NCI-H82 treated with DMSO at 0.1 percent for 48 hours (cell line): ENCODE measurements at regions not wholly inside any gene's neighbourhood (a gene's known extent, or its start where the extent isn't known, plus 50 kb on each side); places are given as distances from the start of the nearest gene placed in this dataset.
"Not testable (repeated sequence)": the region's sequence is repeated elsewhere in the genome, so short reads cannot be mapped to it uniquely, and the experiment has no call there.

Source experiments
- DNase-seq: peaks from one replicate; lab custom pipeline; 2025; ENCODE audit not compliant: unreplicated experiment; lab: John Stamatoyannopoulos, UW

DNA sequence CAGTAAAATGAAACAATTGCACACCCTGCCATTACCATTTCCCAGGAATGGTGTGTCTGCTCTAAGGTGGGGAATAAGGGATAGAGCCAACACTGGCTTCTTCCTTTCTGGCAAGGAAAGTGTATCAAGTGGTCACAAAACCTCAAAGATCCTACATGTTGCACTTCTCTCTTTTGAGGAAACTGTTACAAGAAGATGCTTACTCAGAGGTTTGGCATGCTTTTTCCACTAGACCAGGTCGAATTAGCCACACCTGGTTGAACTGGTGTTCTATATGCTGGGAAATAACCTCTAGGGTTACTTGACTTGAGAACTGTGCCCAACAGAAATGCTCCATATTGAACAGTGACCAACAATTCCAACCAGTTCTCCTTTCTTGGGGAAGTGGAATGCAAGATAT is 102.9 kb downstream of the LRRN1 start:
- no peak for DNase-seq

GRCh38 chr3:3906171-3906570 is 106.9 kb downstream of the LRRN1 start:
- no peak for DNase-seq

DNA sequence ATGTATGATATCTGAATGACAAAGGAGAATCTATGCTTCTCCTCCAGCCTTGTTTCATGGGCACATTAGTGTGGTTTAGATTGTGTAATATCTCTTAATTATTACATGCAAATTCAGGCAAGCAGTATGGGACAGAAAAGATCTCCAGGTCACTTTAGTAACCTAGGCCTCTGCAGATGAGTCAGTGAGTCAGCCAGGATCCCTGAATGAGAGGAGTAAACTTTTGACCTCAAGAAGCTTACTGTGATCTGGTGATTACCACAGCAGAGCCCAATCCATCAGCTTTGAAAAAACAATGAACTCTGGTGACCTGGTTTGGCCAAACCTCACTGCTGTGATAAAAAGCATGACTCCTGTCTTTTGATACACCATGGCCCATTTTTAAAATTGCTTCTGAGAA is 107.8 kb downstream of the LRRN1 start:
- DNase-seq = no peak

DNA sequence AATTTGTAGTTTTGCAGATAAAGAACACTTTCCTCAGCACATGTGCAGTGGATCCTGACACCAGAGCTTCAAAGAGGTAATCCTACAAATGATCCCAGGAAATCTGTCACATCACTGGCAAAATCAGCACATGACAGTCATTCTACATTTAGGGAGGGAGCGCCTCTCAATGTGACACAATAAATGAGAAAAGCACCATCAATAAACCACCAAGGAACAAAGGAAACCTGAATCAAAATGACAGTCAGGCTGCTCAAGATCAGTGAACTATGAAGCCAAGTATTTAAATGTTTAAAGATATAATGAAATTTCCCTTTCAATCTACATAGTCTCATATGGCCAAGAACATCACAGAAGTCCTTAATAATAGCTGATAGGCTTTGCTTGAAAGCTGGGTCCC is 119.5 kb downstream of the LRRN1 start:
- DNase-seq = no peak

DNA sequence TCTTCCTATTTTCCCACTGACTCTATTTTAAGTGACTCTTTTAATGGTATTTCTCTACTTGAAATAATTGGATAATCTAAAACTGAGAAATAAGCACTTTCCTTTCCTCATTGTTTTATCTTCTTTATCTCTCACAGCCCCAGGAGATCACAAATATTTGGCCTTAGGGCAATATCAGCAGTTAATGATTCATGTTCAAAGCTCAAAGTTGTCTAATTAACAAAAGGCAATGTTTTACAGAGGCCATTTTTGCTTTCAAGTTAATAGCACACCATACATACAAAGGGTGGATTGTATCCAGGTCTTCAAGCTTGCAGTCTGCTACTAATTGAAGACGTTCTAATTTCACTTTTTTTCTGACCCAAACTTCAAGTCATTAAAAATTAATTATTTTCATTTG is 120.1 kb downstream of the LRRN1 start:
- no peak for DNase-seq

DNA sequence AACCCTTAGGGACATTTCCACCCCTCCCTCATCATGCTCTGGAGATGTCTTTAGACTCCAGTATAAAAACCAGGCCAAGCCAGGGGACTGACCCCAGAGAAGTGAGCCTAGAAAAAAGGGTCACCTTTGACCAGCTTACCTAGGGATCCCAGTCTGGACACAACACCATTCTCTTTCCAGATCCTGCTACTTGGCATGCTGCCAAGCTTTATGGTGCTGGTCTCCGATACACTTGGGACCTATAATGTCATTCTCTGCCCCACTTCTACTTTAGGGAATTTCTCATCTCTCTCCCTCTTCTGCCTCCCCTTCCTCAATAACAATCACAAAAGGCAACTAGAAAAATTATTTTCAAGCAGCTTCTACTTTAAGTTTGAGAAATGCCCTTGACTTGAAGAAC is 124.4 kb downstream of the LRRN1 start:
- DNase-seq = no peak

DNA sequence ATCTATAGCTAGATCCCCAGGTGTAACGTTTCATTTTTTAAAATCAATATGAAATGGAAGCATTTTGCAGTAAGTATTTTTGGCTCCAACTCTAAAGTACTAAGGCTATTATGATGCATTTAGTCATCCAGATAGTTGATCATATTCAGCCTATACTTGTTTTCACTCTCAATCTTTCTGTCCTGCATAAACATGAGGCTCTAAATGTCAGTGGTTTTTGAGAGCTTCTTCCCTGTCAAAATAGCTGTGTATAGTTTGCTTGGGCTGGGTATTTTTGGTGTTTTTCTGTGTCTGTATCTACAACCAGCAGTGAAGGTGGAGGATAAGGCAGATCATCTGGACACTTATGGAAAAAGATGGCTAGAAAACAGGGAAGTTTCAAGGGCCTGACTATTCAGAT is 128.0 kb downstream of the LRRN1 start:
- DNase-seq = no peak

GRCh38 chr3:3927965-3928364 is 128.7 kb downstream of the LRRN1 start:
- no peak for DNase-seq

GRCh38 chr3:3941380-3941779 is 142.1 kb downstream of the LRRN1 start:
- DNase-seq = not testable (repeated sequence)

DNA sequence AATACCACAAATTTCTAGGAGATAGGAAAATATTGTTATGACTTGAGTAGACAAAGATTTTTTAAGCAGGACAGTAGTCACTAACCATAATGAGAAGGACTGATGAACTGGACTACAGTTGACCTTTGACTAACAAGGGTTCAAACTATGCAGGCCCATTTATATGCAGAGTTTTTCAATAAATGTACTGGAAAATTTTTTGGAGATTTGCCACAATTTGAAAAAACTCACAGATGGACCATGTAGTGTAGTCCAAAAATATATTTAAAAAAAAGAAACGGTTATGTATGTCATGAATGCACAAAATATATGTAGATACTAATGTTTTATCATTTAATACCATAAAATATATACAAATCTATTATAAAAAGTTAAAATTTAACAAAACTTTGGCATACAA is 151.8 kb downstream of the LRRN1 start:
- DNase-seq = no peak

DNA sequence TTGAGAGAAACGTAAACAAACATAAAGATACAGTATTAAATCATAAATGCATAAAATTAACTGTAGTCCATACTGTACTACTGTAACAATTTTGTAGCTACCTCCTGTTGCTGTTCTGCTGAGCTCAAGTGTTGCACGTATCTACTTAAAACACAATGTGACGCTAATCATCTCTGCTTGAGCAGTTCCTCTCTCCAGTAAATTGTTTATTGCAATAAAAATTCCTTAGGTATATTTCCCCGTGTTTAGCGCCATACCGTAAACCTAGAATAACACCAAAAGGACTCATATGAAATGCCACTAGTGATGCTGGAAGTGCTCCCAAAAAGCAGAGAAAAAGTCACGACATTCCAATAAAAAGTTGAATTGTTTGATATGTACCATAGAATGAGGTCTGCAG is 152.3 kb downstream of the LRRN1 start:
- no peak for DNase-seq

DNA sequence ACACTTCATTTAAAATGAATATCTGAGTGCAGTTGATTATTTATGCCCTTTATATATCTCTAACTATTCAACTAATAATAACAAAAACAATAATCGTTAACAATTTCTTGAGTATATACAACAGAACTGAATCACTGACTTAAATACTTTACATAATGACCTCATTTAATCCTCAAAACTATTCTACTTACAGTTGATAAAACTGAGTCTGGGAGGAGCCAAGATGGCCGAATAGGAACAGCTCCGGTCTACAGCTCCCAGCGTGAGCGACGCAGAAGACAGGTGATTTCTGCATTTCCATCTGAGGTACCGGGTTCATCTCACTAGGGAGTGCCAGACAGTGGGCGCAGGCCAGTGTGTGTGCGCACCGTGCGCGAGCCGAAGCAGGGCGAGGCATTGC is 163.6 kb downstream of the LRRN1 start:
- not testable (repeated sequence) for DNase-seq

DNA sequence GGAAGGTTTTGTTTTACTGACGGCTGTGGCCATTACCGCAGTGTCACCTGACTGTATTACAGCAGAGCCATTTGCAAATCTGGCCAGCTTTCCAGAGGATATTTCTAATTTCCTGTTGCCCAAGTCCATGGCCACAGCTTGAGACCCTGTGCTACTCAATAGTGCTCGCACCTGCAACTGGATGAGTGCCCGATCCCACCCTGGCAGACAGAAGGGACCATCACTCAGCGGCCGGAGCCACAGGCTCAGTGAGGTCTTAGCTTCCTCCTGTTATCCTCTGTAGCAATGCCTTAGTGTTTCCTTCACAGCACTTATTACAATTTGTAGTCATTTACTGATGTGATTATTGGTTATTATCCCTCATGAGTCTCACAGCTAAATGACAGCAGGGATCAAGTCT is 184.8 kb downstream of the LRRN1 start:
- no peak for DNase-seq

- no peak for DNase-seq
Observed at GRCh38 chr3:3991598-3991997, 192.4 kb downstream of the LRRN1 start.

GRCh38 chr3:3992312-3992874 is 193.2 kb downstream of the LRRN1 start:
- no peak for DNase-seq

- peak; percentile 70 for DNase-seq
Observed at GRCh38 chr3:3998140-3998922, 199.1 kb downstream of the LRRN1 start.

- not testable (repeated sequence) for DNase-seq
Observed at GRCh38 chr3:3999340-3999739, 200.1 kb downstream of the LRRN1 start.

DNA sequence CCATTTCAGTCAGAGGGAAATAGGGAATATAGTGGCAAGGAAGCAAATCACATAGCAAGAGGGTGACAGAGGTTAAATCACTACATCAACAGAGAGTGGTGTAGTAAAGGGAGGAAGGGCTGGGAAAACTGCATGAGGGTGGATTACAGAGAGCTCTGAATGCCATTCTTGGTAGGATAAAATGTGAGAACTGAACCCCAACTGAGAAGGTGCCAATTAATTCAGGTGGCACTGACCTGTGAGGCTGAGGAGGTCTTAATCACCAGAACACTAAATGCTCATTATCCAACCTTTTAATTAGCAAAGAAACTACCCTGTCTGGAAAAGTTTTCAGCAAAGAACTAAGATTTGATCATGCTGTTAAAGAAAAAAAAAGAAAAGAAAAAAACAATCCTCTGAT is 202.7 kb downstream of the LRRN1 start:
- no peak for DNase-seq

DNA sequence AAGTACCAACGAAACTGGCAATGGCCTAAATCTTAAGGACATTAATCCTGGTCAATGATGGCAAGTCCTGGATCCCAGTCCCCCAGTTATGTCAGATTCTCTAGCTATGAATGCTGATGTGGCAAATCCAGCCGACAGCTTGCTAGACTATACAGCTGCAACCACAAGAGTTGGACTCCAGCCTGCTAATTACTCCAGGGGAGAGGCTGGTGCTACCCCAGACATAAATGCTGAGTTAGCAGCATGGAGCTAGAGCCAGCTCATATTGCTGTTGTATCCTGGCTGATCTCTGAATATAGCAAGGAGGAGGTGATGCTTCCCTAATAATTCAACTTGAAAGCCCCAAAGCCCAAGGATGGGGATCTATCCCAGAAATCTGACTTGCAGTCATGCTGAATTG is 207.1 kb downstream of the LRRN1 start:
- DNase-seq = no peak

DNA sequence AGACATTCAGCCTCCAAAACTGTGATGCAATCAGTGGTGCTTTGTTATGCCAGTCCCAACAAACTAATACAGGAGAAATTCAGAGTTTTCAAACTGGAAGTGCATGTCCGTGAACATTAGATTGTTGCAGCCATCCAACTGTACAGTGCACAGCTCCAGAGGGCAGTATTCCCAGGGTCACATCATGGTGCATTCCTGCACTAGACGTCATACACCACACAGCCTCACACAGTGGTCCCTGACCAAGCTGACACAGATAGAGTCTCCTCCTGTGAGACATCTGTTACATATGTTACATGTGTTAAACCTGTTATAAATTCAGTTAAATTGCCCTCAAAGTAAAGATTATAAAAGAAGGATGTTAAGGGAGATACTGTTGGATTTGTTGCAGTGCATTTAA is 209.0 kb downstream of the LRRN1 start:
- DNase-seq = no peak

DNA sequence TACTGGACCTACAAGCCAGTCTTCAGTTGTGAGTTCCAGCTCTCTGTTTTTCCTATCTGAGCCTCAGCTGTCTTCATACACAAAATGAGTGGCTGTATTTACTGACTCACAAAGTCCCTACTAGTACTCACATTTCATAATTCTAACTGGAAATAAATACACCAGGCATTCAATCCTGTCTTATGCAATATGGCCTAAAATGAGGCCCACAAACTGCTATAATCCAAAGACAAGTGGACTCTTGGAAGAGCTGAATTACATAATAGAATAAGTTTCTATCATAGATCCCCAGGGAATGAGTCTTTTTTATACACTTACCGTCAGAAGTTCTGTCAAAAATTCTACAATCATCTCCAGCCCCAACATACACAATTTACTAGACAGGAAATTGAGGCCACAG is 211.9 kb downstream of the LRRN1 start:
- no peak for DNase-seq

DNA sequence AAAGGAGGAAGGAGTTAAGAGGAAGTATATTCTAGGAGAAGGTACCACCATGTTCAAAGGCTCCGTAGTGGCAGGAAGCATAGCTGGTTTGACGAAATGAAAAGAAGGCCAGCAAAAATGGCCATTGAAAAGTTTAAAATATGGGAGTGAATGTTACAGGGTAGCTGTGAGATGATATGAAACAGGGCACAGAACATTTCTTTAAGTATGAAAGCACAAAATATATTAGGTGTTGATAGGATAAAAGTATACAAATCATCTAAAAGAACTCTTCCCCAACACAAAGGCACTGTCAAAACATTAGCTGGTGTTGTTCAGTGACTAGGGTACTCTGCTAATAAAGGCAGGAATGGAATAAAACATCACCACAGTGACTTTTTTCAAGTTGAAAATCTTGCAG is 216.2 kb downstream of the LRRN1 start:
- no peak for DNase-seq

DNA sequence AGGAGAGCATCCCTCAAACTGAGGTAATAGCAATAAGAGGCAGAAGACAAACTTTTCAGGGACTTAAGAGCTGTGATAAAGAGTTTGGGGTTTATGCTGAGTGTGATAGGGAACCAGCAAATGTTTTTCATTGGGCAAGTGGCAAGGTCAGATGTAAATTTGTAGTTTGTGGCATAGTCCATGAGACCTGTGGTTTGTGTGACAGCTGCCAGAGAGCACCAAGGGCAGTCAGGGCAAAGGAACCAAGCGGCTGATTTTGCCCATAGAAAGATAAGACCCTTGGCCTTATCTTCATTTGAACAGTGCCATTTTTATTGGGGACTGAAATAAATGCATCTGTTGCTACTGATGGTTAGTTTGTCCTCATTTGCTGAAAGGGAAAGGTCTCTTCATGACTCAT is 220.3 kb downstream of the LRRN1 start:
- DNase-seq = no peak
